ENCODE measurements at regions not wholly inside any gene's neighbourhood (a gene's known extent, or its start where the extent isn't known, plus 50 kb on each side); places are given as distances from the start of the nearest gene placed in this dataset.

GRCh38 chr14:34187519-34188044 is 236.7 kb upstream of the EGLN3 start:
- H3K9me3 ChIP-seq (ENCODE audit: control insufficient read depth, insufficient read depth, low read length) = no peaks in the 10 kb centered on the region
- H3K27ac ChIP-seq (ENCODE audit: low read depth, low read length) = no peak overlapping the region
- H3K4me3 ChIP-seq (ENCODE audit: low read length) = no peak overlapping the region
- no peaks in the 10 kb centered on the region for H3K27me3 ChIP-seq (ENCODE audit: control insufficient read depth, low read length)
- H3F3A ChIP-seq (ENCODE audit: control insufficient read depth, insufficient read depth) = no peaks in the 10 kb centered on the region
- no peaks in the 10 kb centered on the region for H3K9me2 ChIP-seq (replicated peaks; ENCODE audit: control insufficient read depth, low read length)
- H3K36me3 ChIP-seq (ENCODE audit: control insufficient read depth, low read length) = no peaks in the 10 kb centered on the region
- H3K79me2 ChIP-seq (ENCODE audit: control insufficient read depth, low read length) = no peaks in the 10 kb centered on the region
- no peak overlapping the region for H3K4me2 ChIP-seq (ENCODE audit: low read length)
- no peaks in the 10 kb centered on the region for H4K20me1 ChIP-seq (ENCODE audit: control insufficient read depth, insufficient read depth, low read depth, low read length)
- H3K4me1 ChIP-seq (ENCODE audit: control insufficient read depth, low read length) = no peaks in the 10 kb centered on the region
- TF ChIP-seq EZH2phosphoT487 (IDR thresholded peaks at IDR 0.05; ENCODE audit: borderline replicate concordance, low read length) (no peak), CTCF (IDR thresholded peaks at IDR 0.05; ENCODE audit: low read depth, low read length, poor library complexity, severe bottlenecking) (no peak)

GRCh38 chr14:34187061-34187460 is 236.2 kb upstream of the EGLN3 start:
- Histone ChIP-seq H3K79me2 (ENCODE audit: control insufficient read depth, low read length) (no peaks in the 10 kb centered on the region), H4K20me1 (ENCODE audit: control insufficient read depth, insufficient read depth, low read depth, low read length) (no peaks in the 10 kb centered on the region), H3K36me3 (ENCODE audit: control insufficient read depth, low read length) (no peaks in the 10 kb centered on the region)

GRCh38 chr14:34184126-34184525 is 233.3 kb upstream of the EGLN3 start:
- Histone ChIP-seq H4K20me1 (ENCODE audit: control insufficient read depth, insufficient read depth, low read depth, low read length) (no peaks in the 10 kb centered on the region), H3F3A (ENCODE audit: control insufficient read depth, insufficient read depth) (no peaks in the 10 kb centered on the region), H3K9me2 (replicated peaks; ENCODE audit: control insufficient read depth, low read length) (no peaks in the 10 kb centered on the region), H3K4me2 (ENCODE audit: low read length) (no peak overlapping the region), H3K4me1 (ENCODE audit: control insufficient read depth, low read length) (peaks cover 16% of the 10 kb centered on the region), H3K36me3 (ENCODE audit: control insufficient read depth, low read length) (no peaks in the 10 kb centered on the region), H3K27ac (ENCODE audit: low read depth, low read length) (no peak overlapping the region), H3K79me2 (ENCODE audit: control insufficient read depth, low read length) (no peaks in the 10 kb centered on the region), H3K9me3 (ENCODE audit: control insufficient read depth, insufficient read depth, low read length) (no peaks in the 10 kb centered on the region), H3K4me3 (ENCODE audit: low read length) (no peak overlapping the region), H3K27me3 (ENCODE audit: control insufficient read depth, low read length) (no peaks in the 10 kb centered on the region)
- TF ChIP-seq CTCF (IDR thresholded peaks at IDR 0.05; ENCODE audit: low read depth, low read length, poor library complexity, severe bottlenecking) (no peak), EZH2phosphoT487 (IDR thresholded peaks at IDR 0.05; ENCODE audit: borderline replicate concordance, low read length) (no peak)

More at GRCh38 chr14:34187061-34187460, 236.2 kb upstream of the EGLN3 start:
- Histone ChIP-seq H3K4me1 (ENCODE audit: control insufficient read depth, low read length) (no peaks in the 10 kb centered on the region), H3K27me3 (ENCODE audit: control insufficient read depth, low read length) (no peaks in the 10 kb centered on the region), H3K9me3 (ENCODE audit: control insufficient read depth, insufficient read depth, low read length) (no peaks in the 10 kb centered on the region), H3K4me3 (ENCODE audit: low read length) (no peak overlapping the region), H3F3A (ENCODE audit: control insufficient read depth, insufficient read depth) (no peaks in the 10 kb centered on the region), H3K4me2 (ENCODE audit: low read length) (no peak overlapping the region), H3K9me2 (replicated peaks; ENCODE audit: control insufficient read depth, low read length) (no peaks in the 10 kb centered on the region), H3K27ac (ENCODE audit: low read depth, low read length) (no peak overlapping the region)
- TF ChIP-seq CTCF (IDR thresholded peaks at IDR 0.05; ENCODE audit: low read depth, low read length, poor library complexity, severe bottlenecking) = no peak
- no peak for TF ChIP-seq EZH2phosphoT487 (IDR thresholded peaks at IDR 0.05; ENCODE audit: borderline replicate concordance, low read length)
